Astrocyte (in vitro differentiated cells and primary cell): ENCODE measurements at regions not wholly inside any gene's neighbourhood (a gene's known extent, or its start where the extent isn't known, plus 50 kb on each side); places are given as distances from the start of the nearest gene placed in this dataset.

ENCODE experiments used
- DNase-seq: peaks from one replicate; pipeline ENCODE4 v3.0.0-alpha.2; 2010; ENCODE audit warnings: low read depth
- FAIRE-seq: peaks from 2 replicates; lab custom pipeline; 2011; peaks lifted over from hg19 to GRCh38; lab: Jason Lieb, UNC
- H2AFZ ChIP-seq: 2 replicates; pipeline ENCODE4 v1.6.0; 2012; ENCODE audit warnings: low read depth, low read length, inconsistent platforms
- H3K27ac ChIP-seq: 2 replicates; pipeline ENCODE4 v1.5.1; 2011; ENCODE audit warnings: low read depth, low read length, inconsistent platforms
- H3K27me3 ChIP-seq: 2 replicates; pipeline ENCODE4 v1.6.0; 2011; ENCODE audit warnings: low read length, inconsistent platforms; ENCODE audit not compliant: insufficient read depth
- H3K36me3 ChIP-seq: 2 replicates; pipeline ENCODE4 v1.5.1; 2011; ENCODE audit warnings: low read length, inconsistent platforms; ENCODE audit not compliant: insufficient read depth
- H3K4me1 ChIP-seq: 2 replicates; pipeline ENCODE4 v1.5.1; 2011; ENCODE audit warnings: low read length, inconsistent platforms; ENCODE audit not compliant: insufficient read depth
- H3K4me2 ChIP-seq: 2 replicates; pipeline ENCODE4 v1.6.0; 2012; ENCODE audit warnings: low read length, inconsistent platforms
- H3K4me3 ChIP-seq: 2 replicates; pipeline ENCODE4 v1.5.1; 2011; ENCODE audit warnings: low read depth, mild to moderate bottlenecking, low read length, inconsistent platforms; ENCODE audit not compliant: insufficient read depth
- H3K79me2 ChIP-seq: 2 replicates; pipeline ENCODE4 v1.6.0; 2012; ENCODE audit warnings: mild to moderate bottlenecking, low read length, inconsistent platforms; ENCODE audit not compliant: insufficient read depth
- H3K9ac ChIP-seq: 2 replicates; pipeline ENCODE4 v1.6.0; 2012; ENCODE audit warnings: mild to moderate bottlenecking, low read length, inconsistent platforms
- H3K9me3 ChIP-seq: 2 replicates; pipeline ENCODE4 v1.5.1; 2012; ENCODE audit warnings: low read depth, mild to moderate bottlenecking, low read length, inconsistent platforms; ENCODE audit not compliant: insufficient read depth
- H4K20me1 ChIP-seq: 2 replicates; pipeline ENCODE4 v1.6.0; 2012; ENCODE audit warnings: low read length, inconsistent platforms; ENCODE audit not compliant: insufficient read depth
- H3K27ac Mint-ChIP-seq: one replicate; pipeline ENCODE4 v1.8.0; 2021; ENCODE audit warnings: mild to moderate bottlenecking, mixed read lengths; ENCODE audit not compliant: unreplicated experiment
- H3K27me3 Mint-ChIP-seq: one replicate; pipeline ENCODE4 v1.8.0; 2021; ENCODE audit warnings: low read depth, mixed read lengths; ENCODE audit not compliant: unreplicated experiment
- H3K36me3 Mint-ChIP-seq: one replicate; pipeline ENCODE4 v1.8.0; 2021; ENCODE audit warnings: low read depth, mixed read lengths; ENCODE audit not compliant: unreplicated experiment
- H3K4me1 Mint-ChIP-seq: one replicate; pipeline ENCODE4 v1.8.0; 2021; ENCODE audit warnings: low read depth, mixed read lengths; ENCODE audit not compliant: unreplicated experiment
- H3K4me3 Mint-ChIP-seq: one replicate; pipeline ENCODE4 v1.8.0; 2021; ENCODE audit warnings: mild to moderate bottlenecking, moderate library complexity, mixed read lengths; ENCODE audit not compliant: unreplicated experiment
- H3K9me3 Mint-ChIP-seq: one replicate; pipeline ENCODE4 v1.8.0; 2021; ENCODE audit warnings: mild to moderate bottlenecking, mixed read lengths; ENCODE audit not compliant: unreplicated experiment
- CTCF ChIP-seq: IDR thresholded peaks from 2 replicates; pipeline ENCODE4 v1.5.1; 2011; ENCODE audit warnings: low read depth, mild to moderate bottlenecking, inconsistent platforms, low read length, moderate library complexity; ENCODE audit not compliant: insufficient read depth
- EZH2 ChIP-seq: IDR thresholded peaks from 2 replicates; pipeline ENCODE4 v1.6.1; 2012; ENCODE audit warnings: mild to moderate bottlenecking, low read length, inconsistent platforms; ENCODE audit not compliant: insufficient read depth

DNA sequence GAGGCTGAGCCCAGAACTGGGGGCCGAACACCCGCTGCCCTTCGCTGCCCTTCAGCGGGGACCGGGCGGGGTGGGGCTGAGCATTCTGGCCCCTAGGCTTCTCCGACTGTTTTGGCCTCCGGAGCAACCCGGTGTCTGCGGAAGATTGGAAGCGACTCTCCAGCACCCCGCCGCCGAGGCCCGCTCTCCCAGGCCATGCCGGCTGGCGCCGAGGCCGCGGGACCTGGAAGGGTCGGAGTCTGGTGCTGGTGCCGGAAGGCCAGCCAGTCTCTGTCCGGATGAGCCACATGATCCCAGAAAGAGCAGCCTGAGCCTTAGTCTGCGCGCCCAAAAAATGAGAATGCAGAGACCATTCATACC, 272.0 kb downstream of the FOXD2 start:
- Mint-ChIP-seq H3K9me3 (no peaks in the 10 kb centered on the region), H3K27me3 (peaks cover 80% of the 10 kb centered on the region), H3K4me1 (peaks cover 4% of the 10 kb centered on the region)

DNA sequence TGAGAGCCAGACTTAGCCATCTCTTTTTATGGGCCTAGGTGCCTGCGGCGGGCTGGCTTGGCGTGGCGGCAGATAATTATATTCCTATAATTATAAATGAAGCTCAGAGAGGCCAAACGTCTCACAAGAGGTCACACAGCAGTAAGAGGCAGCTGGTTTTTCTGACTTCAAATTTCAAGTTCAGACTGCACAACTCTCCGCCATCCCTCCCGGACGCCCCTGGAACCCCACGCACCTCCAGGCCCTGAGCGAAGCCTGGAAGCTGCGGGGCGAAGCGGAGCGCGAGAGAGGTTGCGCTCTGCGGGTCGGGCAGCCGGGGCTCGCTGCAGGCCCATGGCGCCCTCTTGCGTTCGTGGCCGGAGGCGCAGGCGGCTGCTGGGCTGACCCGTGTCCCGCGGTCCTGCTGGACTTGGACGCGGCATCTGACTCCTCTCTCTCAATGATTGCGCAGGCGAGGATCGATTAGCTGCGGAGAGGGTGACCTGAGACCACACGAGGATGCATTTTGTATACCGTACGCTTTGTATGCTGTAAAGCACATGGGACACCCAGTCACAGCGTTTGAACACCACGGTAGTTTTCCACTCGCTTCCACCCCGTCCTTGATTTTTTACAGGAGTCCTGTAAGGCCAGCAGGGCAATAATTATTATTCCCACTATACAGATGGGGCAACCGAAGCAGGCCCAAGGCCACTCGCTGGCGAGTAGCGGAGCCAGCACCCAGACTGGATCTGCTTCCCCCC, 272.7 kb downstream of the FOXD2 start:
- no peak for TF ChIP-seq EZH2
- peak; percentile 76 for TF ChIP-seq CTCF
- H3K4me3 ChIP-seq: no peak overlapping the region
- H3K9me3 ChIP-seq: no peaks in the 10 kb centered on the region
- no peak overlapping the region for H3K27ac ChIP-seq
- Mint-ChIP-seq H3K27ac (no peak overlapping the region), H3K4me3 (no peak overlapping the region), H3K27me3 (peaks cover 80% of the 10 kb centered on the region), H3K9me3 (no peaks in the 10 kb centered on the region), H3K36me3 (no peaks in the 10 kb centered on the region), H3K4me1 (peaks cover 4% of the 10 kb centered on the region)
- no peak overlapping the region for H3K9ac ChIP-seq
- H2AFZ ChIP-seq: no peak overlapping the region
- H3K4me2 ChIP-seq: peak overlapping the region; percentile 74
- DNase-seq: no peak
- H3K36me3 ChIP-seq: no peaks in the 10 kb centered on the region
- no peaks in the 10 kb centered on the region for H3K79me2 ChIP-seq
- no peak for FAIRE-seq
- H3K27me3 ChIP-seq: peaks cover 80% of the 10 kb centered on the region
- H3K4me1 ChIP-seq: peaks cover 12% of the 10 kb centered on the region
- no peaks in the 10 kb centered on the region for H4K20me1 ChIP-seq

More for the DNA sequence above, 272.0 kb downstream of the FOXD2 start:
- H3K4me3 Mint-ChIP-seq: no peak overlapping the region
- H3K36me3 Mint-ChIP-seq: no peaks in the 10 kb centered on the region
- no peaks in the 10 kb centered on the region for H3K9me3 ChIP-seq
- H3K27ac Mint-ChIP-seq: no peak overlapping the region
- H4K20me1 ChIP-seq: no peaks in the 10 kb centered on the region
- no peak overlapping the region for H3K27ac ChIP-seq
- peak overlapping the region; percentile 17 for H3K4me3 ChIP-seq
- H2AFZ ChIP-seq: peak overlapping the region; percentile 56
- no peaks in the 10 kb centered on the region for H3K36me3 ChIP-seq
- no peak overlapping the region for H3K9ac ChIP-seq
- H3K27me3 ChIP-seq: peaks cover 79% of the 10 kb centered on the region
- H3K4me2 ChIP-seq: peak overlapping the region; percentile 74
- no peak for DNase-seq
- peaks cover 12% of the 10 kb centered on the region for H3K4me1 ChIP-seq
- no peak for FAIRE-seq
- TF ChIP-seq CTCF (no peak), EZH2 (peak; percentile 66)
- H3K79me2 ChIP-seq: no peaks in the 10 kb centered on the region
